Pancreas (tissue), 10 donors: ENCODE measurements at regions not wholly inside any gene's neighbourhood (a gene's known extent, or its start where the extent isn't known, plus 50 kb on each side); places are given as distances from the start of the nearest gene placed in this dataset.

ENCODE experiments used
- ATAC-seq, 4 donors: fragments of 200-7000 bp; cut with Tn5 transposase; one replicate each; pipeline versions ENCODE4 v1.8.0 to v1.9.1; 2020; ENCODE audit warnings: mild to moderate bottlenecking in 4 of 4, moderate library complexity in 4 of 4
- DNase-seq, 6 donors: peaks; one replicate each; pipeline ENCODE4 v3.0.0-alpha.2; 2020
- FAIRE-seq: peaks from 2 replicates; lab custom pipeline; 2012; peaks lifted over from hg19 to GRCh38; lab: Jason Lieb, UNC
- H3K27ac ChIP-seq, 4 donors: fragments of 200-600 bp; sonication (generic); 1 replicate in 3 of 4; 2 replicates in 1 of 4; pipeline versions ENCODE4 v1.5.0 to v1.8.0; 2020
- H3K27me3 ChIP-seq, 4 donors: fragments of 200-600 bp; one replicate each; pipeline ENCODE4 v1.8.0; 2021
- H3K36me3 ChIP-seq, 3 donors: fragments of 200-600 bp; sonication (generic) in 1 of 3; one replicate each; pipeline versions ENCODE4 v1.5.0 to v1.8.0; 2020 to 2021
- H3K4me1 ChIP-seq, 3 donors: fragments of 200-600 bp; one replicate each; pipeline ENCODE4 v1.8.0; 2021
- H3K4me3 ChIP-seq, 4 donors: fragments of 200-600 bp; sonication (generic) in 2 of 4; one replicate each; pipeline versions ENCODE4 v1.5.0 to v1.8.0; 2020 to 2021
- H3K9me3 ChIP-seq, 4 donors: fragments of 200-600 bp; one replicate each; pipeline ENCODE4 v1.8.0; 2021
- CTCF ChIP-seq, 4 donors: fragments of 200-600 bp; sonication (generic) in 3 of 4; IDR thresholded peaks; one replicate each; pipeline versions ENCODE4 v1.5.0 to v1.8.0; 2021; ENCODE audit warnings: antibody characterized with exemption in 4 of 4
- WGBS, 2 donors: extraction: QIAGEN DNeasy Blood & Tissue Kit; methylation state at CpG; one replicate each; pipeline ENCODE4 v1.1.7; 2013; 5-methylcytosine and 5-hydroxymethylcytosine counted together
- intact Hi-C, 3 donors: fragments of 100-400 bp; cut with DNase I; formaldehyde crosslinking; loops; one replicate each; pipeline versions ENCODE4 v1.11.1 to v1.14.2; 2022
- donor health status: healthy with polysubstance abuse.
- donor health status: DM: no; HTN: no; CAD: no; lungs with moderate emphysema.
- donor health status: DM: no; HTN: no; CAD: no.
- donor health status: control.
- donor health status: control.
- donor health status: Bipolar disorder and iron deficiency.
- donor health status: DM: yes; HTN: yes; CAD: no.
- donor health status: DM: no; HTN: no; CAD: no.
- donor health status: DM: no; HTN: no; CAD: no.
- donor health status: DM: yes; HTN: yes; CAD: no.

- Histone ChIP-seq H3K27ac (no peak overlapping the region), H3K36me3 (no peaks in the 10 kb centered on the region), H3K4me1 (no peaks in the 10 kb centered on the region), H3K27me3 (no peaks in the 10 kb centered on the region), H3K4me3 (no peak overlapping the region), H3K9me3 (no peaks in the 10 kb centered on the region)
- DNase-seq (no peak), FAIRE-seq (no peak), ATAC-seq (no peak)
- 30 to 36% methylated on average over 3 of the region's 3 CpGs for WGBS, 2 donors
- TF ChIP-seq CTCF (IDR thresholded peaks at IDR 0.05): no peak
- intact Hi-C loops: no loop called here
Measured at GRCh38 chr6:94401311-94401710, 982.0 kb upstream of the EPHA7 start.

- DNase-seq: no peak
- TF ChIP-seq CTCF (IDR thresholded peaks at IDR 0.05): no peak
- no peak overlapping the region for H3K27ac ChIP-seq
- no peaks in the 10 kb centered on the region for H3K4me1 ChIP-seq
- no peak overlapping the region for H3K4me3 ChIP-seq
- H3K27me3 ChIP-seq: no peaks in the 10 kb centered on the region
- no peak for ATAC-seq
- H3K36me3 ChIP-seq: no peaks in the 10 kb centered on the region
- 62 to 64% methylated on average over 2 of the region's 2 CpGs for WGBS, 2 donors
- no peaks in the 10 kb centered on the region for H3K9me3 ChIP-seq
- no peak for FAIRE-seq
- intact Hi-C loops: no loop called here
Measured at GRCh38 chr6:94394822-94395221, 975.5 kb upstream of the EPHA7 start.

GRCh38 chr6:94389218-94389617, 969.9 kb upstream of the EPHA7 start:
- Histone ChIP-seq H3K27me3 (no peaks in the 10 kb centered on the region), H3K9me3 (no peaks in the 10 kb centered on the region), H3K4me3 (no peak overlapping the region), H3K27ac (no peak overlapping the region), H3K4me1 (no peaks in the 10 kb centered on the region), H3K36me3 (no peaks in the 10 kb centered on the region)
- DNase-seq (no peak), FAIRE-seq (no peak), ATAC-seq (no peak)
- TF ChIP-seq CTCF (IDR thresholded peaks at IDR 0.05): no peak
- intact Hi-C loops: no loop called here
- WGBS, 2 donors: 74 to 77% methylated on average over 2 of the region's 2 CpGs

GRCh38 chr6:94377835-94378234, 958.5 kb upstream of the EPHA7 start:
- WGBS, 2 donors: 64 to 66% methylated on average over 1 of the region's 1 CpG
- TF ChIP-seq CTCF (IDR thresholded peaks at IDR 0.05): no peak
- no peak for ATAC-seq

GRCh38 chr6:94376876-94377275, 957.5 kb upstream of the EPHA7 start:
- Histone ChIP-seq H3K27ac (no peak overlapping the region), H3K4me3 (no peak overlapping the region), H3K4me1 (no peaks in the 10 kb centered on the region), H3K9me3 (no peaks in the 10 kb centered on the region), H3K36me3 (no peaks in the 10 kb centered on the region), H3K27me3 (no peaks in the 10 kb centered on the region)
- FAIRE-seq: no peak
- 96 to 98% methylated on average over 1 of the region's 1 CpG for WGBS, 2 donors
- intact Hi-C loops: no loop called here
- no peak for TF ChIP-seq CTCF (IDR thresholded peaks at IDR 0.05)
- no peak for DNase-seq
- ATAC-seq: no peak

More at GRCh38 chr6:94377835-94378234, 958.5 kb upstream of the EPHA7 start:
- Histone ChIP-seq H3K27ac (no peak overlapping the region), H3K9me3 (no peaks in the 10 kb centered on the region), H3K27me3 (no peaks in the 10 kb centered on the region), H3K4me3 (no peak overlapping the region), H3K36me3 (no peaks in the 10 kb centered on the region), H3K4me1 (no peaks in the 10 kb centered on the region)
- intact Hi-C loops: no loop called here
- FAIRE-seq (no peak), DNase-seq (no peak)
